ENCODE measurements at regions not wholly inside any gene's neighbourhood (a gene's known extent, or its start where the extent isn't known, plus 50 kb on each side); places are given as distances from the start of the nearest gene placed in this dataset.

DNA sequence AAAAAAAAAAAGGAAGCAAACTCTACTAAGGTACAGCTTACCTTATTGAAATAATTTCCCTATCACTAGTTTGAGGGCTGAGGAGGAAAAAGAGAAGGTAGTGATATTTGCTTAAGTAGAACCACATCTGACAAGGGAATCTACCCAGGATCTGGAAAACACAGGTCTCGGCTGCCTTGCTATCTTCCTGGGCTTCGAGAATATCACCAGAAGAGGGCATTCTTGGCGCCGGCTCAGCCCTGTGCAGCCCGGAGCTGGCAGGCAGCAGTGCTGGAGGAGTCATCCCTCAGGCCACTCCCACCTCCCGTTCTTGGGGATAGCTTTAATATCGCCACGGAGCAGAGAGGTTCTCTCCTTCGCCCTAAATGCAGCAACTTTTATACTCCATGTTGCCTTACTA, 1181.2 kb downstream of the VRK1 start:
- TF ChIP-seq POLR2A (IDR thresholded peaks at IDR 0.05; ENCODE audit: low read depth, low read length) = no peak
- TF ChIP-seq TAF1 (IDR thresholded peaks at IDR 0.05; ENCODE audit: low read depth, low read length) = no peak
- no peak for TF ChIP-seq POLR2AphosphoS5 (IDR thresholded peaks at IDR 0.05; ENCODE audit: low read depth, low read length)

Measured in GM12891 (cell line).